GM18505 (cell line): ENCODE measurements at regions not wholly inside any gene's neighbourhood (a gene's known extent, or its start where the extent isn't known, plus 50 kb on each side); places are given as distances from the start of the nearest gene placed in this dataset.

ENCODE experiments used
- ATAC-seq: cut with Tn5 transposase; IDR thresholded peaks from one replicate; pipeline ENCODE4 v1.9.1; 2021; ENCODE audit not compliant: unreplicated experiment
- POLR2A ChIP-seq: IDR thresholded peaks from 4 replicates; pipeline ENCODE4 v1.6.1; 2011; ENCODE audit warnings: borderline replicate concordance; ENCODE audit not compliant: insufficient read depth, insufficient read length; ENCODE audit errors: extremely low read depth

DNA sequence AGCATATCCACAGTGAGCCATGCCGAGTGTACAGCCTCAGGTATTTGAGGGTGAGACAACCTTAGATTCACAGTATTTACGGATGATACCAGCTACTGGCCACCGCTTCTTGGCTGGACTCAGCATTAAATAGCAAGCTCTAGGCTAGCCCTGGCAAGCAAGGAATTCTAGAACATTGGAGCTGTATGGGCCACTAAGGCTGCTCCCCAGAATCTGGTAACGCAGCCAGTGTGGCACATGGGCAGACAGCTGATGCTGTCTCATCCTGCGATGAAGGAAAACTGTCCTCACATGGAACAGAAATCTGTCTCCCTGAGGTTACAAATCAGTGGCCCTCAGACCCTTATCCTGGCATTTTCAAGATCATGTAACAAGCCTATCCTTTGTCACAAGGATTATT is 57.6 kb upstream of the RGMA start:
- ATAC-seq: no peak
- TF ChIP-seq POLR2A: no peak

GRCh38 chr15:93146196-93146595 is 57.2 kb upstream of the RGMA start:
- TF ChIP-seq POLR2A: no peak
- no peak for ATAC-seq

- no peak for TF ChIP-seq POLR2A
Observed at GRCh38 chr15:93144463-93145236, 55.6 kb upstream of the RGMA start.

DNA sequence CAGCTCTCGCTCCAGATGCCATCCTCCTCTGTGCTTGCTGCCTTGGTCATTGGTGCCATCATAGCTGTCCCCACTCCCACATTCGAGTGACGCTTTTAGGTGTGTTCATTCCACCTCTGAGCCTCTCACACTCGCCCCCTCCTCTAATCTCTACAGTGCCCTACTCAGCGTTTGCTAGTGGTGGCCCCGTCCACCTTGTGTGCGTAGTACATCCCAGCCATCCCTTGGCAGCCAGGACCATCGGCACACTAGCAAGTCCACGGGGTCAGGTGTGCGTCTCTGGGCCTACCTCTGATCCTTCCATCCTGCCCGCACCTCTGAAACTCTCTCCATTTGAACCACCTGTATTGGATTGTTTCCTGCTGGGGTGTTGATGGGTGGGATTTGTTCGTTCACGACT is 54.2 kb upstream of the RGMA start:
- ATAC-seq: no peak
- no peak for TF ChIP-seq POLR2A

More at GRCh38 chr15:93144463-93145236, 55.6 kb upstream of the RGMA start:
- ATAC-seq: no peak

DNA sequence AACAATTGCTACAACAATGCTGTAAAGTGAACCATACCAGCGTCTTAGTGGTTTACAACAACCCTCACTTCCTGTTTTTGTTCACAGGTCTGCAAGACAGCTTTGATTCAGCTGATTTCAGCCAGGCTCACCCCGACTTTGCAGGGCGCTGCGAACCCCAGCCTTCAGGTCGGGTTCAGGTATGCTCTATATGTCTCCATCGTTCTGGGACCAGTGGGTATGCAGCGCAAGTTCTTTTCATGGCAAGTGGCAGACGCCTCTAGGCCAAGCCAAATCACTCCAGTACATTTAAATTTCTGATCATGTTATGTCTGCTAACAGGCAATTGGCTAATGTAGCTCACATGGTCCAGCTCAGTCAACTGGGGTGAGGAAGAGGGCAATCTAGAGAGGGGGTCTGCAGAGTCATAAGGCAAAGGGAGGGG is 52.4 kb upstream of the RGMA start:
- no peak for ATAC-seq
- TF ChIP-seq POLR2A: no peak

DNA sequence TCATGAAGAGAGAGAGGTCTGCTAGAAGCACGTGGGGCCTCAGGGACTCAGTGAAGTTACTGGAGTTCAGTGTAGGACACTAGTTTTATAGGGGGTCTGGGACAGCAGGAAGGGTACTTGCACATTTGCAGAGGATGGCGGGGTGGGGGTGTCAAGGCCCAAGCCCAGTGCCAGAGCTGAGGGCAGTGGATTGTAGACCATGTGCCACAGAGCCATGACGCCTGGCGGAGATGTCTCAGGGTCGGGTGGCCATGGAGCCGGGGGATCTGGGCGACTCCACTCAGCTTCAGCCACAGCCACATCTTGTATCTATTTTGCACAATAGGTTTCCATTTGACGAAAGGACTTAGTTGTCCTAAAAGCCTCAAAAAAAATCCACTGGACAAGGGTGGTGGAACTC is 50.4 kb upstream of the RGMA start:
- ATAC-seq: no peak
- no peak for TF ChIP-seq POLR2A

- TF ChIP-seq POLR2A: no peak
- ATAC-seq: no peak
Observed at GRCh38 chr15:93138681-93139250, 49.8 kb upstream of the RGMA start.
